C4-2B (cell line): ENCODE measurements at regions not wholly inside any gene's neighbourhood (a gene's known extent, or its start where the extent isn't known, plus 50 kb on each side); places are given as distances from the start of the nearest gene placed in this dataset.

Experiments used
- H3K27ac ChIP-seq: fragments of 450-650 bp; 2 replicates; pipeline ENCODE4 v1.5.1; 2017
- CTCF ChIP-seq: fragments of 450-650 bp; conservative IDR thresholded peaks from 2 replicates; pipeline ENCODE4 v1.5.1; 2017; ENCODE audit warnings: mild to moderate bottlenecking
- ZFX ChIP-seq: fragments of 450-650 bp; IDR thresholded peaks from 2 replicates; pipeline ENCODE4 v1.6.1; 2017

- no peak overlapping the region for H3K27ac ChIP-seq
- no peak for TF ChIP-seq ZFX
- TF ChIP-seq CTCF = no peak
These were observed 479.1 kb downstream of the MBD2 start for GRCh38 chr18:53745224-53745967.

- H3K27ac ChIP-seq = no peak overlapping the region
- TF ChIP-seq ZFX (no peak), CTCF (no peak)
These were observed 484.8 kb downstream of the MBD2 start for GRCh38 chr18:53739700-53740099.

GRCh38 chr18:53735526-53735925 is 488.9 kb downstream of the MBD2 start:
- H3K27ac ChIP-seq = no peak overlapping the region
- TF ChIP-seq CTCF (no peak), ZFX (no peak)

GRCh38 chr18:53715243-53715853 is 509.1 kb downstream of the MBD2 start:
- no peak for TF ChIP-seq ZFX
- TF ChIP-seq CTCF = no peak
- no peak overlapping the region for H3K27ac ChIP-seq

- no peak overlapping the region for H3K27ac ChIP-seq
These were observed 514.4 kb downstream of the MBD2 start for GRCh38 chr18:53710080-53710479.

GRCh38 chr18:53702480-53702879 is 522.0 kb downstream of the MBD2 start:
- H3K27ac ChIP-seq = no peak overlapping the region
- TF ChIP-seq CTCF = no peak
- no peak for TF ChIP-seq ZFX

More at GRCh38 chr18:53710080-53710479, 514.4 kb downstream of the MBD2 start:
- TF ChIP-seq ZFX = no peak
- no peak for TF ChIP-seq CTCF

GRCh38 chr18:53701697-53702096 is 522.8 kb downstream of the MBD2 start:
- H3K27ac ChIP-seq = no peak overlapping the region
- TF ChIP-seq ZFX (no peak), CTCF (no peak)
